NT2/D1 (cell line): ENCODE measurements at regions not wholly inside any gene's neighbourhood (a gene's known extent, or its start where the extent isn't known, plus 50 kb on each side); places are given as distances from the start of the nearest gene placed in this dataset.

Experiments used
- SUZ12 ChIP-seq: IDR thresholded peaks from 2 replicates; pipeline ENCODE4 v1.6.1; 2011; ENCODE audit not compliant: insufficient read length, insufficient read depth; ENCODE audit errors: extremely low read depth
- YY1 ChIP-seq: IDR thresholded peaks from 2 replicates; pipeline ENCODE4 v1.6.1; 2011; ENCODE audit not compliant: insufficient read length, insufficient read depth
- ZNF274 ChIP-seq: IDR thresholded peaks from 2 replicates; pipeline ENCODE4 v1.6.1; 2011; ENCODE audit warnings: mild to moderate bottlenecking, low read depth, low read length

- TF ChIP-seq SUZ12: no peak
- no peak for TF ChIP-seq ZNF274
- TF ChIP-seq YY1: no peak
Measured at GRCh38 chr3:159664653-159665052, 324.0 kb upstream of the IL12A start.
